ENCODE measurements at regions not wholly inside any gene's neighbourhood (a gene's known extent, or its start where the extent isn't known, plus 50 kb on each side); places are given as distances from the start of the nearest gene placed in this dataset.
"Not testable (repeated sequence)": the region's sequence is repeated elsewhere in the genome, so short reads cannot be mapped to it uniquely, and the experiment has no call there.

DNA sequence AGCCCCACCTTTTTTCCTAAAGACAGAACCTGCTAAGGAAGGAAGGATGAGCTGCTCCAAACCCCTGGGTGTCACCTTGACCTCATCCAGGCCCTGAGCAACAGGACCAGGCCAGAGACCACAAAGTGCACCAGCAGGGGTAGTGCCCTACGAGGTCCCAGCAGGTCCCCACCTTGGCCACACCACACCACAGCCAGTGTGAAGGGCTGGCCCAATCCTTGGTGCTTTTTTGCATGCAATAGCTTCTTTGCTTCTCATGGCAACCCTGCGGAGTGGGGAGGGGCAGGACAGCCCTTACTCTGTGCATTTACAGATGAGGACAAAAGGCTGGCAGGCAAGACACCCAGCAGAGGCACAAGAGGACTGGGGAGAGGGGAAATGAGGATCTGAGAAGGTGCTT, 352.6 kb downstream of the BCL11B start:
- no peaks in the 10 kb centered on the region for H3K9me3 ChIP-seq (ENCODE audit: insufficient read depth, low read depth, low read length)
- peaks cover 10% of the 10 kb centered on the region for H3K27me3 ChIP-seq (ENCODE audit: insufficient read depth, low read length)
- H3K27ac ChIP-seq (ENCODE audit: low read depth, low read length): no peak overlapping the region
- no peak overlapping the region for H3K4me3 ChIP-seq (ENCODE audit: insufficient read depth, low read depth, low read length)
- FAIRE-seq: no peak
- no peaks in the 10 kb centered on the region for H3K9me3 Mint-ChIP-seq (ENCODE audit: unreplicated experiment)
- no peak for TF ChIP-seq EZH2 (IDR thresholded peaks at IDR 0.05; ENCODE audit: insufficient read depth, low read length)
- TF ChIP-seq, protein P1, sequence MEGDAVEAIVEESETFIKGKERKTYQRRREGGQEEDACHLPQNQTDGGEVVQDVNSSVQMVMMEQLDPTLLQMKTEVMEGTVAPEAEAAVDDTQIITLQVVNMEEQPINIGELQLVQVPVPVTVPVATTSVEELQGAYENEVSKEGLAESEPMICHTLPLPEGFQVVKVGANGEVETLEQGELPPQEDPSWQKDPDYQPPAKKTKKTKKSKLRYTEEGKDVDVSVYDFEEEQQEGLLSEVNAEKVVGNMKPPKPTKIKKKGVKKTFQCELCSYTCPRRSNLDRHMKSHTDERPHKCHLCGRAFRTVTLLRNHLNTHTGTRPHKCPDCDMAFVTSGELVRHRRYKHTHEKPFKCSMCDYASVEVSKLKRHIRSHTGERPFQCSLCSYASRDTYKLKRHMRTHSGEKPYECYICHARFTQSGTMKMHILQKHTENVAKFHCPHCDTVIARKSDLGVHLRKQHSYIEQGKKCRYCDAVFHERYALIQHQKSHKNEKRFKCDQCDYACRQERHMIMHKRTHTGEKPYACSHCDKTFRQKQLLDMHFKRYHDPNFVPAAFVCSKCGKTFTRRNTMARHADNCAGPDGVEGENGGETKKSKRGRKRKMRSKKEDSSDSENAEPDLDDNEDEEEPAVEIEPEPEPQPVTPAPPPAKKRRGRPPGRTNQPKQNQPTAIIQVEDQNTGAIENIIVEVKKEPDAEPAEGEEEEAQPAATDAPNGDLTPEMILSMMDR (IDR thresholded peaks at IDR 0.05; ENCODE audit: insufficient read depth, low read depth, low read length): no peak
- H3K4me2 ChIP-seq (ENCODE audit: low read length): no peak overlapping the region
- no peaks in the 10 kb centered on the region for H3K4me1 ChIP-seq (ENCODE audit: insufficient read depth, low read length)
- no peaks in the 10 kb centered on the region for H3K79me2 ChIP-seq (ENCODE audit: insufficient read depth, low read length)
- no peaks in the 10 kb centered on the region for H3K4me1 Mint-ChIP-seq (ENCODE audit: low read depth, unreplicated experiment)
- H2AFZ ChIP-seq (ENCODE audit: low read depth, low read length): no peak overlapping the region
- no peak overlapping the region for H3K27ac Mint-ChIP-seq (ENCODE audit: unreplicated experiment)
- H3K4me3 Mint-ChIP-seq (ENCODE audit: unreplicated experiment): no peak overlapping the region
- H3K36me3 Mint-ChIP-seq (ENCODE audit: low read depth, unreplicated experiment): no peaks in the 10 kb centered on the region
- peaks cover 43% of the 10 kb centered on the region for H3K27me3 Mint-ChIP-seq (ENCODE audit: low read depth, unreplicated experiment)
- no peaks in the 10 kb centered on the region for H3K36me3 ChIP-seq (ENCODE audit: insufficient read depth, low read length)
- DNase-seq (ENCODE audit: low read depth): no peak
- H4K20me1 ChIP-seq (ENCODE audit: insufficient read depth, low read length): no peaks in the 10 kb centered on the region
- no peak overlapping the region for H3K9ac ChIP-seq (ENCODE audit: low read length)

DNA sequence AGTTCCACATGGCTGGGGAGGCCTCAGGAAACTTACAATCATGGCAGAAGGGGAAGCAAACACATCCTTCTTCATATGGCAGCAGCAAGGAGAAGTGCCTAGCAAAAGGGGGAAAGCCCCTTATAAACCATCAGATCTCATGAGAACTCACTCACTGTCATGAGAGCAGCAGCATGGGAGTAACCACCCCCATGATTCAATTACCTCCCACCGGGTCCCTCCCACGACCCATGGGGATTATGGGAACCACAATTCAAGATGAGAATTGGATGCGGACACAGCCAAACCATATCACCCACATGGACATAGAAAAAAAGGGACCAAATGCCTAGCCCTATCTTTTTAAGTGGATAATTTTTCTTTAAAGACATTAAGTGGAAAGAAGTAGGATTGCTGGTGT, 350.7 kb downstream of the BCL11B start:
- not testable (repeated sequence) for H3K79me2 ChIP-seq (ENCODE audit: insufficient read depth, low read length); H2AFZ ChIP-seq (ENCODE audit: low read depth, low read length); H4K20me1 ChIP-seq (ENCODE audit: insufficient read depth, low read length); H3K9ac ChIP-seq (ENCODE audit: low read length); H3K27ac Mint-ChIP-seq (ENCODE audit: unreplicated experiment); H3K4me1 Mint-ChIP-seq (ENCODE audit: low read depth, unreplicated experiment); H3K36me3 ChIP-seq (ENCODE audit: insufficient read depth, low read length); H3K9me3 Mint-ChIP-seq (ENCODE audit: unreplicated experiment); H3K4me1 ChIP-seq (ENCODE audit: insufficient read depth, low read length); H3K36me3 Mint-ChIP-seq (ENCODE audit: low read depth, unreplicated experiment); DNase-seq (ENCODE audit: low read depth); FAIRE-seq; H3K9me3 ChIP-seq (ENCODE audit: insufficient read depth, low read depth, low read length); H3K4me3 ChIP-seq (ENCODE audit: insufficient read depth, low read depth, low read length); H3K4me2 ChIP-seq (ENCODE audit: low read length); H3K4me3 Mint-ChIP-seq (ENCODE audit: unreplicated experiment); H3K27ac ChIP-seq (ENCODE audit: low read depth, low read length); H3K27me3 ChIP-seq (ENCODE audit: insufficient read depth, low read length)
- H3K27me3 Mint-ChIP-seq (ENCODE audit: low read depth, unreplicated experiment): peaks cover 33% of the 10 kb centered on the region

DNA sequence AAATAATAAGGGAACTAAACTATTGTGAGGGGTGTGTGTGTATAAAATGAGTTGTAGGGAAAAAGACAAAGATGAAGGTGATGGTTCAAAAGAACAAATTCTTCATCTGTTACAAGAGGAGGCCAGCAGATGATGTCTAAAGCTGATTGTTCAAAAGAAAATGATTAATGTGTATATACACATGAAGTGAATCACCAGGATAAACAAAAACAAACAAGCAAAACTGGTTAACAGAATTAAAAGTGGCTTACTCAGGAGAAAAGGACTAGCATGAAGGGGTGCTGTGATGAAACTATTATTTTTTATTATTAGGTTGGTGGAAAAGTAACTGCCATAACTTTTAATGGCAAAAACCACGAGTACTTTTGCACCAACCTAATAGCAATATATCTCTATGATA, 348.4 kb downstream of the BCL11B start:
- TF ChIP-seq EZH2 (IDR thresholded peaks at IDR 0.05; ENCODE audit: insufficient read depth, low read length): no peak
- TF ChIP-seq, protein P1 (IDR thresholded peaks at IDR 0.05; ENCODE audit: insufficient read depth, low read depth, low read length): no peak
- no peak overlapping the region for H3K9ac ChIP-seq (ENCODE audit: low read length)
- FAIRE-seq (no peak), DNase-seq (ENCODE audit: low read depth) (no peak)
- no peaks in the 10 kb centered on the region for H4K20me1 ChIP-seq (ENCODE audit: insufficient read depth, low read length)
- H2AFZ ChIP-seq (ENCODE audit: low read depth, low read length): no peak overlapping the region
- Mint-ChIP-seq H3K9me3 (ENCODE audit: unreplicated experiment) (no peaks in the 10 kb centered on the region), H3K36me3 (ENCODE audit: low read depth, unreplicated experiment) (no peaks in the 10 kb centered on the region), H3K4me1 (ENCODE audit: low read depth, unreplicated experiment) (no peaks in the 10 kb centered on the region), H3K27me3 (ENCODE audit: low read depth, unreplicated experiment) (peaks cover 11% of the 10 kb centered on the region), H3K4me3 (ENCODE audit: unreplicated experiment) (no peak overlapping the region), H3K27ac (ENCODE audit: unreplicated experiment) (no peak overlapping the region)
- no peak overlapping the region for H3K4me2 ChIP-seq (ENCODE audit: low read length)
- no peak overlapping the region for H3K27ac ChIP-seq (ENCODE audit: low read depth, low read length)
- no peak overlapping the region for H3K4me3 ChIP-seq (ENCODE audit: insufficient read depth, low read depth, low read length)
- no peaks in the 10 kb centered on the region for H3K36me3 ChIP-seq (ENCODE audit: insufficient read depth, low read length)
- H3K9me3 ChIP-seq (ENCODE audit: insufficient read depth, low read depth, low read length): no peaks in the 10 kb centered on the region
- H3K27me3 ChIP-seq (ENCODE audit: insufficient read depth, low read length): no peaks in the 10 kb centered on the region
- no peaks in the 10 kb centered on the region for H3K79me2 ChIP-seq (ENCODE audit: insufficient read depth, low read length)
- no peaks in the 10 kb centered on the region for H3K4me1 ChIP-seq (ENCODE audit: insufficient read depth, low read length)

Measured in astrocyte (in vitro differentiated cells and primary cell).